ENCODE measurements at regions not wholly inside any gene's neighbourhood (a gene's known extent, or its start where the extent isn't known, plus 50 kb on each side); places are given as distances from the start of the nearest gene placed in this dataset.
"Not testable (repeated sequence)": the region's sequence is repeated elsewhere in the genome, so short reads cannot be mapped to it uniquely, and the experiment has no call there.

GRCh38 chr2:59850554-59850953 lies 702.9 kb downstream of the BCL11A start:
- no peaks in the 10 kb centered on the region for H3K9me3 ChIP-seq (ENCODE audit: control insufficient read depth, low read length)
- DNase-seq (no peak), ATAC-seq (no peak)
- H3K27me3 ChIP-seq (ENCODE audit: control insufficient read depth, insufficient read depth), result no peaks in the 10 kb centered on the region
- no peak overlapping the region for H3K4me3 ChIP-seq (ENCODE audit: low read length)
- WGBS, result 78% methylated on average over 6 of the region's 6 CpGs
- intact Hi-C loops (cut with DNase I), result no loop called here
- H3K4me1 ChIP-seq (ENCODE audit: control insufficient read depth, insufficient read depth, low read length), result no peaks in the 10 kb centered on the region
- H3K27ac ChIP-seq (ENCODE audit: low read length), result no peak overlapping the region

- no peak overlapping the region for H3K27ac ChIP-seq (ENCODE audit: low read length)
- intact Hi-C loops (cut with DNase I), result no loop called here
- no peaks in the 10 kb centered on the region for H3K9me3 ChIP-seq (ENCODE audit: control insufficient read depth, low read length)
- ATAC-seq (no peak), DNase-seq (no peak)
- H3K27me3 ChIP-seq (ENCODE audit: control insufficient read depth, insufficient read depth), result no peaks in the 10 kb centered on the region
- H3K4me3 ChIP-seq (ENCODE audit: low read length), result no peak overlapping the region
- 74% methylated on average over 3 of the region's 3 CpGs for WGBS
- H3K4me1 ChIP-seq (ENCODE audit: control insufficient read depth, insufficient read depth, low read length), result no peaks in the 10 kb centered on the region
These were observed 719.5 kb downstream of the BCL11A start for GRCh38 chr2:59833941-59834340.

GRCh38 chr2:59830601-59831000 lies 722.9 kb downstream of the BCL11A start:
- WGBS, result 87% methylated on average over 6 of the region's 6 CpGs
- no peak for DNase-seq
- H3K9me3 ChIP-seq (ENCODE audit: control insufficient read depth, low read length), result no peaks in the 10 kb centered on the region
- intact Hi-C loops (cut with DNase I), result no loop called here
- H3K4me1 ChIP-seq (ENCODE audit: control insufficient read depth, insufficient read depth, low read length), result no peaks in the 10 kb centered on the region
- H3K4me3 ChIP-seq (ENCODE audit: low read length), result no peak overlapping the region
- no peak overlapping the region for H3K27ac ChIP-seq (ENCODE audit: low read length)
- no peaks in the 10 kb centered on the region for H3K27me3 ChIP-seq (ENCODE audit: control insufficient read depth, insufficient read depth)
- ATAC-seq, result no peak

GRCh38 chr2:59827677-59828076 lies 725.8 kb downstream of the BCL11A start:
- ATAC-seq (no peak), DNase-seq (no peak)
- H3K4me1 ChIP-seq (ENCODE audit: control insufficient read depth, insufficient read depth, low read length), result no peaks in the 10 kb centered on the region
- H3K4me3 ChIP-seq (ENCODE audit: low read length), result no peak overlapping the region
- no peak overlapping the region for H3K27ac ChIP-seq (ENCODE audit: low read length)
- WGBS, result 90% methylated on average over 5 of the region's 5 CpGs
- H3K9me3 ChIP-seq (ENCODE audit: control insufficient read depth, low read length), result no peaks in the 10 kb centered on the region
- H3K27me3 ChIP-seq (ENCODE audit: control insufficient read depth, insufficient read depth), result no peaks in the 10 kb centered on the region
- intact Hi-C loops (cut with DNase I), result no loop called here

- no peaks in the 10 kb centered on the region for H3K9me3 ChIP-seq (ENCODE audit: control insufficient read depth, low read length)
- intact Hi-C loops (cut with DNase I), result no loop called here
- no peak for DNase-seq
- H3K4me3 ChIP-seq (ENCODE audit: low read length), result no peak overlapping the region
- ATAC-seq, result no peak
- WGBS, result 85% methylated on average over 2 of the region's 2 CpGs
- H3K27ac ChIP-seq (ENCODE audit: low read length), result no peak overlapping the region
- no peaks in the 10 kb centered on the region for H3K27me3 ChIP-seq (ENCODE audit: control insufficient read depth, insufficient read depth)
- H3K4me1 ChIP-seq (ENCODE audit: control insufficient read depth, insufficient read depth, low read length), result no peaks in the 10 kb centered on the region
These were observed 727.3 kb downstream of the BCL11A start for GRCh38 chr2:59826177-59826576.

- ATAC-seq (no peak), DNase-seq (no peak)
- Histone ChIP-seq H3K4me1 (ENCODE audit: control insufficient read depth, insufficient read depth, low read length) (no peaks in the 10 kb centered on the region), H3K27me3 (ENCODE audit: control insufficient read depth, insufficient read depth) (no peaks in the 10 kb centered on the region), H3K27ac (ENCODE audit: low read length) (no peak overlapping the region), H3K4me3 (ENCODE audit: low read length) (no peak overlapping the region), H3K9me3 (ENCODE audit: control insufficient read depth, low read length) (no peaks in the 10 kb centered on the region)
- intact Hi-C loops (cut with DNase I), result no loop called here
- WGBS, result 70% methylated on average over 4 of the region's 4 CpGs
These were observed 729.1 kb downstream of the BCL11A start for GRCh38 chr2:59824314-59824713.

- no peaks in the 10 kb centered on the region for H3K27me3 ChIP-seq (ENCODE audit: control insufficient read depth, insufficient read depth)
- intact Hi-C loops (cut with DNase I), result no loop called here
- no peak overlapping the region for H3K27ac ChIP-seq (ENCODE audit: low read length)
- no peak for ATAC-seq
- no peak for DNase-seq
- 82% methylated on average over 1 of the region's 1 CpG for whole genome bisulfite sequencing
- no peaks in the 10 kb centered on the region for H3K4me1 ChIP-seq (ENCODE audit: control insufficient read depth, insufficient read depth, low read length)
- no peak overlapping the region for H3K4me3 ChIP-seq (ENCODE audit: low read length)
- no peaks in the 10 kb centered on the region for H3K9me3 ChIP-seq (ENCODE audit: control insufficient read depth, low read length)
These were observed 737.4 kb downstream of the BCL11A start for GRCh38 chr2:59816075-59816474.

- H3K4me3 ChIP-seq (ENCODE audit: low read length); DNase-seq; H3K27ac ChIP-seq (ENCODE audit: low read length); H3K27me3 ChIP-seq (ENCODE audit: control insufficient read depth, insufficient read depth); H3K9me3 ChIP-seq (ENCODE audit: control insufficient read depth, low read length); ATAC-seq; H3K4me1 ChIP-seq (ENCODE audit: control insufficient read depth, insufficient read depth, low read length); intact Hi-C loops (cut with DNase I): not testable (repeated sequence)
- 84% methylated on average over 2 of the region's 2 CpGs for WGBS
These were observed 743.2 kb downstream of the BCL11A start for GRCh38 chr2:59810283-59810682.

GRCh38 chr2:59806486-59806885 lies 747.0 kb downstream of the BCL11A start:
- Histone ChIP-seq H3K27me3 (ENCODE audit: control insufficient read depth, insufficient read depth) (no peaks in the 10 kb centered on the region), H3K27ac (ENCODE audit: low read length) (no peak overlapping the region), H3K9me3 (ENCODE audit: control insufficient read depth, low read length) (no peaks in the 10 kb centered on the region), H3K4me1 (ENCODE audit: control insufficient read depth, insufficient read depth, low read length) (no peaks in the 10 kb centered on the region), H3K4me3 (ENCODE audit: low read length) (no peak overlapping the region)
- intact Hi-C loops (cut with DNase I), result no loop called here
- no peak for DNase-seq
- no peak for ATAC-seq

GRCh38 chr2:59804732-59805131 lies 748.7 kb downstream of the BCL11A start:
- no peaks in the 10 kb centered on the region for H3K9me3 ChIP-seq (ENCODE audit: control insufficient read depth, low read length)
- no peak for ATAC-seq
- no peak overlapping the region for H3K27ac ChIP-seq (ENCODE audit: low read length)
- H3K4me1 ChIP-seq (ENCODE audit: control insufficient read depth, insufficient read depth, low read length), result no peaks in the 10 kb centered on the region
- no peaks in the 10 kb centered on the region for H3K27me3 ChIP-seq (ENCODE audit: control insufficient read depth, insufficient read depth)
- 46% methylated on average over 6 of the region's 6 CpGs for WGBS
- DNase-seq, result no peak
- intact Hi-C loops (cut with DNase I), result no loop called here
- no peak overlapping the region for H3K4me3 ChIP-seq (ENCODE audit: low read length)

- intact Hi-C loops (cut with DNase I), result no loop called here
- DNase-seq (no peak), ATAC-seq (no peak)
- 80% methylated on average over 8 of the region's 8 CpGs for whole genome bisulfite sequencing
- Histone ChIP-seq H3K4me1 (ENCODE audit: control insufficient read depth, insufficient read depth, low read length) (no peaks in the 10 kb centered on the region), H3K4me3 (ENCODE audit: low read length) (no peak overlapping the region), H3K27ac (ENCODE audit: low read length) (no peak overlapping the region), H3K27me3 (ENCODE audit: control insufficient read depth, insufficient read depth) (no peaks in the 10 kb centered on the region), H3K9me3 (ENCODE audit: control insufficient read depth, low read length) (no peaks in the 10 kb centered on the region)
These were observed 749.9 kb downstream of the BCL11A start for GRCh38 chr2:59803586-59803985.

GRCh38 chr2:59798687-59799232 lies 754.7 kb downstream of the BCL11A start:
- no peak overlapping the region for H3K27ac ChIP-seq (ENCODE audit: low read length)
- no peak for DNase-seq
- 85% methylated on average over 9 of the region's 9 CpGs for WGBS
- intact Hi-C loops (cut with DNase I), result no loop called here
- no peaks in the 10 kb centered on the region for H3K27me3 ChIP-seq (ENCODE audit: control insufficient read depth, insufficient read depth)
- no peaks in the 10 kb centered on the region for H3K4me1 ChIP-seq (ENCODE audit: control insufficient read depth, insufficient read depth, low read length)
- H3K4me3 ChIP-seq (ENCODE audit: low read length), result no peak overlapping the region
- no peak for ATAC-seq
- no peaks in the 10 kb centered on the region for H3K9me3 ChIP-seq (ENCODE audit: control insufficient read depth, low read length)
